K562 (cell line): ENCODE measurements at regions not wholly inside any gene's neighbourhood (a gene's known extent, or its start where the extent isn't known, plus 50 kb on each side); places are given as distances from the start of the nearest gene placed in this dataset.

Experiments used
- BRCA1 ChIP-seq, 2 experiments: fragments of 450-650 bp in 1 of 2; sonication (generic) in 1 of 2; formaldehyde crosslinking in 1 of 2; IDR thresholded peaks; 2 replicates each; pipeline versions ENCODE4 v1.5.0 to v1.6.1; 2017 to 2020; ENCODE audit warnings: mild to moderate bottlenecking in 1 of 2, missing genetic modification reagents in 1 of 2
- FOXM1 ChIP-seq, 2 experiments: fragments of 450-650 bp in 1 of 2; sonication (generic) in 1 of 2; formaldehyde crosslinking in 1 of 2; IDR thresholded peaks; 2 replicates each; pipeline versions ENCODE4 v1.6.1 to v1.9.0; 2017 to 2022; ENCODE audit warnings: low read depth in 2 of 2, mild to moderate bottlenecking in 2 of 2, missing genetic modification reagents in 1 of 2, moderate library complexity in 1 of 2
- KLF10 ChIP-seq: fragments of 250-450 bp; sonication (Bioruptor Pico); IDR thresholded peaks from 2 replicates; pipeline ENCODE4 v1.6.1; 2021; ENCODE audit warnings: matching md5 sums
- KLF13 ChIP-seq: fragments of 450-650 bp; IDR thresholded peaks from 2 replicates; pipeline ENCODE4 v1.6.1; 2016; ENCODE audit warnings: missing genetic modification characterization, low read depth, mild to moderate bottlenecking, missing compliant biosample characterization, moderate library complexity, borderline replicate concordance
- POLR3G ChIP-seq: IDR thresholded peaks from 2 replicates; pipeline ENCODE4 v1.6.1; 2011; ENCODE audit not compliant: insufficient read length, insufficient replicate concordance; ENCODE audit errors: extremely low read depth
- RBM22 ChIP-seq: fragments of 200-400 bp; formaldehyde crosslinking; IDR thresholded peaks from 2 replicates; pipeline ENCODE4 v1.6.1; 2018; ENCODE audit warnings: low read length, low read depth; ENCODE audit not compliant: poor library complexity, severe bottlenecking
- SMARCA4 ChIP-seq: fragments of 450-650 bp; IDR thresholded peaks from 2 replicates; pipeline ENCODE4 v1.6.1; 2016
- SP1 ChIP-seq: sonication (generic); formaldehyde crosslinking; IDR thresholded peaks from 2 replicates; pipeline ENCODE4 v1.8.1; 2022; ENCODE audit warnings: mild to moderate bottlenecking, missing genetic modification reagents
- TAL1 ChIP-seq: fragments of 450-650 bp; IDR thresholded peaks from 2 replicates; pipeline ENCODE4 v1.6.1; 2016; ENCODE audit warnings: mild to moderate bottlenecking
- ZNF23 ChIP-seq: fragments of 250-450 bp; sonication (Bioruptor Pico); IDR thresholded peaks from 2 replicates; pipeline ENCODE4 v1.4.0; 2020; ENCODE audit warnings: mild to moderate bottlenecking
- ZNF324 ChIP-seq: fragments of 250-450 bp; sonication (Bioruptor Pico); IDR thresholded peaks from 2 replicates; pipeline ENCODE4 v1.4.0; 2020; ENCODE audit warnings: mild to moderate bottlenecking
- TF ChIP-seq, protein P1 (sequence below): sonication (generic); formaldehyde crosslinking; IDR thresholded peaks from 2 replicates; pipeline ENCODE4 v1.8.1; 2023; ENCODE audit warnings: missing genetic modification reagents, mild to moderate bottlenecking, borderline replicate concordance
- TF ChIP-seq, protein P2 (sequence below): IDR thresholded peaks from 2 replicates; pipeline ENCODE4 v1.6.1; 2012; ENCODE audit warnings: low read depth, low read length, improper control_type of control experiment, borderline replicate concordance
- TF ChIP-seq, protein P3 (sequence below): fragments of 250-450 bp; sonication (Bioruptor Pico); IDR thresholded peaks from 2 replicates; pipeline ENCODE4 v1.4.0; 2020; ENCODE audit warnings: mild to moderate bottlenecking, moderate library complexity, borderline replicate concordance
- TF ChIP-seq, protein P4 (sequence below), 2 experiments: fragments of 450-650 bp in 1 of 2; sonication (generic) in 1 of 2; formaldehyde crosslinking in 1 of 2; IDR thresholded peaks in 1 of 2; conservative IDR thresholded peaks in 1 of 2; 2 replicates each; pipeline versions ENCODE4 v1.6.1 to v1.8.1; 2016 to 2023; ENCODE audit warnings: mild to moderate bottlenecking in 2 of 2, moderate library complexity in 2 of 2, inconsistent platforms in 1 of 2, missing genetic modification reagents in 1 of 2

DNA sequence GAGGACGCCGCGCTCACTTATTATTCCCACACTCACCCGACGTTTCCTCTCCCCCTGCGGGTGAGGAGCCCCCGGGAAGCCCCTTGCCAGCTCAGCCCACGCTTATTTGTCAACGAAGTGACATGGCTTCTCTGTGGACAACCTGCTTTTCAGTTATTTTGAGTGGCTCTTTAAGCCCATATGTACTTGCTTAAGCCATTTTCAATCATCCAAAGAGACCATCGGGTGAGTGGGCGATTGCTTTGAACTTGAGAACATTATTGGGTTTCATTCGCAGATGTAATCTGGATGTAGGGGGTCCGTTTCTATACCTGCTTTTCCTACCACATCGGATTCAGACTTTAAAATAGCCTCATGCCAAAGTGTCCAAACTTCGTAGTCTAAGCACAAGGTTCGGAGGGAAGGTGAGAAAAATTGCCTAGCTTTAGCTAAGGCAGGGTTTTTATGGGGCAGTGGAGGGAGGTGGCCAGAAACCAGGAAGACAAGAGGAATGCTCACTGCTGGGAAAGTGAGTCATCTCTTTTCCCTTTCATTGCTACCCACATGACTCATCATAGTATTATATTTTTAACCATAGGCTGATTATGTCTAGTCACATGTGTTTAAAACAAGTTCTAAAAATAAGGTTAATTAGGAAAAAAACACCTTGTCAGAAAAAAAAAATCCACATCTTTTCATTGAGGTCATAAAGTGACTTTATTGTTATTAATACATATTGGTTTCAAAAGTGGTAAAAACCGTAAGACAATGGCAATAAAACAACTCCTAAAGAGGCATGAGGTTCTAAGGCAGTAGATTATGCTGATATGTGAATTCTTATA lies 773.1 kb upstream of the NR2F2 start (continued):
- TF ChIP-seq, protein P1, sequence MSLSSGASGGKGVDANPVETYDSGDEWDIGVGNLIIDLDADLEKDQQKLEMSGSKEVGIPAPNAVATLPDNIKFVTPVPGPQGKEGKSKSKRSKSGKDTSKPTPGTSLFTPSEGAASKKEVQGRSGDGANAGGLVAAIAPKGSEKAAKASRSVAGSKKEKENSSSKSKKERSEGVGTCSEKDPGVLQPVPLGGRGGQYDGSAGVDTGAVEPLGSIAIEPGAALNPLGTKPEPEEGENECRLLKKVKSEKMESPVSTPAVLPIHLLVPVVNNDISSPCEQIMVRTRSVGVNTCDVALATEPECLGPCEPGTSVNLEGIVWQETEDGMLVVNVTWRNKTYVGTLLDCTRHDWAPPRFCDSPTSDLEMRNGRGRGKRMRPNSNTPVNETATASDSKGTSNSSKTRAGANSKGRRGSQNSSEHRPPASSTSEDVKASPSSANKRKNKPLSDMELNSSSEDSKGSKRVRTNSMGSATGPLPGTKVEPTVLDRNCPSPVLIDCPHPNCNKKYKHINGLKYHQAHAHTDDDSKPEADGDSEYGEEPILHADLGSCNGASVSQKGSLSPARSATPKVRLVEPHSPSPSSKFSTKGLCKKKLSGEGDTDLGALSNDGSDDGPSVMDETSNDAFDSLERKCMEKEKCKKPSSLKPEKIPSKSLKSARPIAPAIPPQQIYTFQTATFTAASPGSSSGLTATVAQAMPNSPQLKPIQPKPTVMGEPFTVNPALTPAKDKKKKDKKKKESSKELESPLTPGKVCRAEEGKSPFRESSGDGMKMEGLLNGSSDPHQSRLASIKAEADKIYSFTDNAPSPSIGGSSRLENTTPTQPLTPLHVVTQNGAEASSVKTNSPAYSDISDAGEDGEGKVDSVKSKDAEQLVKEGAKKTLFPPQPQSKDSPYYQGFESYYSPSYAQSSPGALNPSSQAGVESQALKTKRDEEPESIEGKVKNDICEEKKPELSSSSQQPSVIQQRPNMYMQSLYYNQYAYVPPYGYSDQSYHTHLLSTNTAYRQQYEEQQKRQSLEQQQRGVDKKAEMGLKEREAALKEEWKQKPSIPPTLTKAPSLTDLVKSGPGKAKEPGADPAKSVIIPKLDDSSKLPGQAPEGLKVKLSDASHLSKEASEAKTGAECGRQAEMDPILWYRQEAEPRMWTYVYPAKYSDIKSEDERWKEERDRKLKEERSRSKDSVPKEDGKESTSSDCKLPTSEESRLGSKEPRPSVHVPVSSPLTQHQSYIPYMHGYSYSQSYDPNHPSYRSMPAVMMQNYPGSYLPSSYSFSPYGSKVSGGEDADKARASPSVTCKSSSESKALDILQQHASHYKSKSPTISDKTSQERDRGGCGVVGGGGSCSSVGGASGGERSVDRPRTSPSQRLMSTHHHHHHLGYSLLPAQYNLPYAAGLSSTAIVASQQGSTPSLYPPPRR (CRISPR knock-in tag) = no peak
- TF ChIP-seq POLR3G = no peak
- peak; percentile 30; the same call in 1 of the 2 replicates for TF ChIP-seq KLF13 (tag)
- no peak for TF ChIP-seq RBM22
- no peak for TF ChIP-seq KLF10 (CRISPR knock-in tag)
- no peak for TF ChIP-seq TAL1
- TF ChIP-seq SP1 (CRISPR knock-in tag) = no peak
- 0 out of 2 replicates have a peak, but pooled peaks have one; percentile 34 for TF ChIP-seq ZNF23 (CRISPR knock-in tag)
- TF ChIP-seq FOXM1 (IDR thresholded peaks at IDR 0.05; ENCODE audit: low read depth) = peak; percentile 23; the same call in 1 of the 2 replicates
- no peak for TF ChIP-seq FOXM1 (CRISPR knock-in tag; IDR thresholded peaks at IDR 0.05; ENCODE audit: low read depth)
- TF ChIP-seq ZNF324 (CRISPR knock-in tag) = peak; percentile 18; the same call in 1 of the 2 replicates
- TF ChIP-seq BRCA1 (IDR thresholded peaks at IDR 0.05) = no peak
- TF ChIP-seq BRCA1 (CRISPR knock-in tag; IDR thresholded peaks at IDR 0.05) = no peak
- TF ChIP-seq, protein P2, sequence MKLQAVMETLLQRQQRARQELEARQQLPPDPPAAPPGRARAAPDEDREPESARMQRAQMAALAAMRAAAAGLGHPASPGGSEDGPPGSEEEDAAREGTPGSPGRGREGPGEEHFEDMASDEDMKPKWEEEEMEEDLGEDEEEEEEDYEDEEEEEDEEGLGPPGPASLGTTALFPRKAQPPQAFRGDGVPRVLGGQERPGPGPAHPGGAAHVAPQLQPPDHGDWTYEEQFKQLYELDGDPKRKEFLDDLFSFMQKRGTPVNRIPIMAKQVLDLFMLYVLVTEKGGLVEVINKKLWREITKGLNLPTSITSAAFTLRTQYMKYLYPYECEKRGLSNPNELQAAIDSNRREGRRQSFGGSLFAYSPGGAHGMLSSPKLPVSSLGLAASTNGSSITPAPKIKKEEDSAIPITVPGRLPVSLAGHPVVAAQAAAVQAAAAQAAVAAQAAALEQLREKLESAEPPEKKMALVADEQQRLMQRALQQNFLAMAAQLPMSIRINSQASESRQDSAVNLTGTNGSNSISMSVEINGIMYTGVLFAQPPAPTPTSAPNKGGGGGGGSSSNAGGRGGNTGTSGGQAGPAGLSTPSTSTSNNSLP = peak; percentile 69; the same call in 1 of the 2 replicates
- TF ChIP-seq, protein P3, sequence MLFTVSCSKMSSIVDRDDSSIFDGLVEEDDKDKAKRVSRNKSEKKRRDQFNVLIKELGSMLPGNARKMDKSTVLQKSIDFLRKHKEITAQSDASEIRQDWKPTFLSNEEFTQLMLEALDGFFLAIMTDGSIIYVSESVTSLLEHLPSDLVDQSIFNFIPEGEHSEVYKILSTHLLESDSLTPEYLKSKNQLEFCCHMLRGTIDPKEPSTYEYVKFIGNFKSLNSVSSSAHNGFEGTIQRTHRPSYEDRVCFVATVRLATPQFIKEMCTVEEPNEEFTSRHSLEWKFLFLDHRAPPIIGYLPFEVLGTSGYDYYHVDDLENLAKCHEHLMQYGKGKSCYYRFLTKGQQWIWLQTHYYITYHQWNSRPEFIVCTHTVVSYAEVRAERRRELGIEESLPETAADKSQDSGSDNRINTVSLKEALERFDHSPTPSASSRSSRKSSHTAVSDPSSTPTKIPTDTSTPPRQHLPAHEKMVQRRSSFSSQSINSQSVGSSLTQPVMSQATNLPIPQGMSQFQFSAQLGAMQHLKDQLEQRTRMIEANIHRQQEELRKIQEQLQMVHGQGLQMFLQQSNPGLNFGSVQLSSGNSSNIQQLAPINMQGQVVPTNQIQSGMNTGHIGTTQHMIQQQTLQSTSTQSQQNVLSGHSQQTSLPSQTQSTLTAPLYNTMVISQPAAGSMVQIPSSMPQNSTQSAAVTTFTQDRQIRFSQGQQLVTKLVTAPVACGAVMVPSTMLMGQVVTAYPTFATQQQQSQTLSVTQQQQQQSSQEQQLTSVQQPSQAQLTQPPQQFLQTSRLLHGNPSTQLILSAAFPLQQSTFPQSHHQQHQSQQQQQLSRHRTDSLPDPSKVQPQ = no peak; the same call in 1 of the 2 replicates
- TF ChIP-seq SMARCA4 = peak; percentile 83
- TF ChIP-seq, protein P4, sequence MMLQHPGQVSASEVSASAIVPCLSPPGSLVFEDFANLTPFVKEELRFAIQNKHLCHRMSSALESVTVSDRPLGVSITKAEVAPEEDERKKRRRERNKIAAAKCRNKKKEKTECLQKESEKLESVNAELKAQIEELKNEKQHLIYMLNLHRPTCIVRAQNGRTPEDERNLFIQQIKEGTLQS (IDR thresholded peaks at IDR 0.05) = peak; percentile 97
- TF ChIP-seq, protein P4 (CRISPR knock-in tag; conservative IDR thresholded peaks at IDR 0.05) = 0 out of 2 replicates have a peak, but pooled peaks have one; percentile 47
